PC-3 (cell line): ENCODE measurements at regions not wholly inside any gene's neighbourhood (a gene's known extent, or its start where the extent isn't known, plus 50 kb on each side); places are given as distances from the start of the nearest gene placed in this dataset.
"Not testable (repeated sequence)": the region's sequence is repeated elsewhere in the genome, so short reads cannot be mapped to it uniquely, and the experiment has no call there.

ENCODE experiments used
- ATAC-seq: fragments of 200-7000 bp; cut with Tn5 transposase; 2 replicates; pipeline ENCODE4 v1.9.1; 2020; ENCODE audit warnings: mild to moderate bottlenecking, moderate library complexity
- BruUV-seq: library from RNA; stranded (reverse); fragments of 400-500 nt; replicated peaks from 2 replicates; lab custom pipeline; 2021; lab: Mats Ljungman, UMichigan
- CTCF ChIA-PET: fragments of 300-600 bp; sonication (Branson Sonifier 250); formaldehyde crosslinking; loops from one replicate; lab custom pipeline; 2022; ENCODE audit warnings: antibody characterized with exemption; lab: Charles Lee
- POLR2A ChIA-PET: fragments of 300-600 bp; sonication (Branson Sonifier 250); formaldehyde crosslinking; loops from one replicate; lab custom pipeline; 2022; ENCODE audit warnings: antibody characterized with exemption; ENCODE audit not compliant: unreplicated experiment; lab: Charles Lee
- DNase-seq: peaks from one replicate; pipeline ENCODE4 v3.0.0-alpha.2; 2015
- H2AFZ ChIP-seq: fragments of 300-600 bp; sonication (generic); 2 replicates; pipeline ENCODE4 v1.6.0; 2016; ENCODE audit warnings: antibody characterized with exemption, low read length
- H3F3A ChIP-seq: fragments of 300-600 bp; sonication (generic); one replicate; pipeline ENCODE4 v1.6.0; 2017; ENCODE audit warnings: antibody characterized with exemption, low read length, control low read depth, mild to moderate bottlenecking; ENCODE audit not compliant: unreplicated experiment
- H3K27ac ChIP-seq: fragments of 300-600 bp; sonication (generic); 2 replicates; pipeline ENCODE4 v1.5.1; 2016; ENCODE audit warnings: mild to moderate bottlenecking, low read length
- H3K27me3 ChIP-seq: fragments of 300-600 bp; sonication (generic); 2 replicates; pipeline ENCODE4 v1.6.1; 2016; ENCODE audit warnings: low read length, mixed read lengths
- H3K36me3 ChIP-seq: fragments of 300-600 bp; sonication (generic); 2 replicates; pipeline ENCODE4 v1.6.1; 2016; ENCODE audit warnings: low read depth, mixed run types, low read length, mixed read lengths
- H3K4me1 ChIP-seq: fragments of 300-600 bp; sonication (generic); 2 replicates; pipeline ENCODE4 v1.5.1; 2016; ENCODE audit warnings: low read length; ENCODE audit not compliant: insufficient read depth
- H3K4me2 ChIP-seq: fragments of 300-600 bp; sonication (generic); 2 replicates; pipeline ENCODE4 v1.6.0; 2016; ENCODE audit warnings: low read length
- H3K4me3 ChIP-seq: fragments of 300-600 bp; sonication (generic); 2 replicates; pipeline ENCODE4 v1.5.1; 2016; ENCODE audit warnings: mild to moderate bottlenecking, low read length, mixed read lengths
- H3K79me2 ChIP-seq: fragments of 300-600 bp; sonication (generic); 2 replicates; pipeline ENCODE4 v1.6.1; 2017; ENCODE audit warnings: low read length, mixed read lengths
- H3K9ac ChIP-seq: fragments of 300-600 bp; sonication (generic); 2 replicates; pipeline ENCODE4 v1.6.0; 2016; ENCODE audit warnings: mild to moderate bottlenecking, low read length
- H3K9me2 ChIP-seq: fragments of 300-600 bp; sonication (generic); replicated peaks from 2 replicates; pipeline ENCODE4 v1.6.1; 2016; ENCODE audit warnings: mixed run types, low read length, mixed read lengths
- H3K9me3 ChIP-seq: fragments of 300-600 bp; sonication (generic); 2 replicates; pipeline ENCODE4 v1.6.1; 2016; ENCODE audit warnings: low read length, mixed read lengths
- H4K20me1 ChIP-seq: fragments of 300-600 bp; sonication (generic); 2 replicates; pipeline ENCODE4 v1.6.1; 2016; ENCODE audit warnings: low read length, mixed read lengths
- EZH2 ChIP-seq: fragments of 300-600 bp; sonication (generic); IDR thresholded peaks from one replicate; pipeline ENCODE4 v1.6.1; 2017; ENCODE audit warnings: antibody characterized with exemption, mild to moderate bottlenecking, low read length; ENCODE audit not compliant: unreplicated experiment
- EZH2phosphoT487 ChIP-seq: fragments of 300-600 bp; sonication (generic); IDR thresholded peaks from 2 replicates; pipeline ENCODE4 v1.6.1; 2018; ENCODE audit warnings: mild to moderate bottlenecking, antibody characterized with exemption, low read length, borderline replicate concordance
- intact Hi-C: fragments of 100-400 bp; cut with micrococcal nuclease; formaldehyde crosslinking; loops from 2 replicates; pipeline ENCODE4 v1.9.0; 2023
- TF ChIP-seq, protein P1 (sequence below): fragments of 300-600 bp; sonication (generic); conservative IDR thresholded peaks from 2 replicates; pipeline ENCODE4 v1.5.1; 2017; ENCODE audit warnings: antibody characterized with exemption, low read depth, mild to moderate bottlenecking, low read length

DNA sequence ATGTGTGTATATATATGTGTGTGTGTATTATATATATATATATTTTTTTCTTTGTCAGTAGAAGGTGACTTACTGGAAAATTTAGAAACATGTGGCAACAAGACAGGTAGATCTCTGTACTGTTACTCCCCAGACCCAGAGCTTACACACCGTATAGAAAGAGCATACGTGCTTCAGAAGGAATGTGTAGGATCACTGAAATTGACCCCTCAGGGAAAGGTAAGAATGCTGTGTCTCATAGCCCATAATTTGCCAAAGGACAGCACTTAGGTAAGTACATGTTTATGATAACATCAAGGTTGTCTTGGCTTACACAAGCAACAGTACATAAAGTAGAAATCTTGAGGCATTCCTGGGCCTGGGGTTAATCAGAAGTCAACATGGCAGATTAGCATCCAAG is 54.2 kb upstream of the PDE3B start:
- Histone ChIP-seq H3K4me1 (no peaks in the 10 kb centered on the region), H3K27ac (no peak overlapping the region), H3K79me2 (no peaks in the 10 kb centered on the region), H3K4me2 (no peak overlapping the region), H3K36me3 (no peaks in the 10 kb centered on the region), H3K9me3 (no peaks in the 10 kb centered on the region), H3K9ac (no peak overlapping the region), H3F3A (no peaks in the 10 kb centered on the region), H3K9me2 (no peaks in the 10 kb centered on the region), H3K4me3 (no peak overlapping the region), H2AFZ (no peak overlapping the region), H3K27me3 (peaks cover 16% of the 10 kb centered on the region), H4K20me1 (no peaks in the 10 kb centered on the region)
- ATAC-seq (no peak), DNase-seq (no peak)
- CTCF ChIA-PET, result no interaction called here
- POLR2A ChIA-PET, result no interaction called here
- TF ChIP-seq, protein P1, sequence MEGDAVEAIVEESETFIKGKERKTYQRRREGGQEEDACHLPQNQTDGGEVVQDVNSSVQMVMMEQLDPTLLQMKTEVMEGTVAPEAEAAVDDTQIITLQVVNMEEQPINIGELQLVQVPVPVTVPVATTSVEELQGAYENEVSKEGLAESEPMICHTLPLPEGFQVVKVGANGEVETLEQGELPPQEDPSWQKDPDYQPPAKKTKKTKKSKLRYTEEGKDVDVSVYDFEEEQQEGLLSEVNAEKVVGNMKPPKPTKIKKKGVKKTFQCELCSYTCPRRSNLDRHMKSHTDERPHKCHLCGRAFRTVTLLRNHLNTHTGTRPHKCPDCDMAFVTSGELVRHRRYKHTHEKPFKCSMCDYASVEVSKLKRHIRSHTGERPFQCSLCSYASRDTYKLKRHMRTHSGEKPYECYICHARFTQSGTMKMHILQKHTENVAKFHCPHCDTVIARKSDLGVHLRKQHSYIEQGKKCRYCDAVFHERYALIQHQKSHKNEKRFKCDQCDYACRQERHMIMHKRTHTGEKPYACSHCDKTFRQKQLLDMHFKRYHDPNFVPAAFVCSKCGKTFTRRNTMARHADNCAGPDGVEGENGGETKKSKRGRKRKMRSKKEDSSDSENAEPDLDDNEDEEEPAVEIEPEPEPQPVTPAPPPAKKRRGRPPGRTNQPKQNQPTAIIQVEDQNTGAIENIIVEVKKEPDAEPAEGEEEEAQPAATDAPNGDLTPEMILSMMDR, result no peak
- TF ChIP-seq EZH2 (no peak), EZH2phosphoT487 (no peak)
- intact Hi-C loops, result no loop called here
- BruUV-seq, result no TSS peak

DNA sequence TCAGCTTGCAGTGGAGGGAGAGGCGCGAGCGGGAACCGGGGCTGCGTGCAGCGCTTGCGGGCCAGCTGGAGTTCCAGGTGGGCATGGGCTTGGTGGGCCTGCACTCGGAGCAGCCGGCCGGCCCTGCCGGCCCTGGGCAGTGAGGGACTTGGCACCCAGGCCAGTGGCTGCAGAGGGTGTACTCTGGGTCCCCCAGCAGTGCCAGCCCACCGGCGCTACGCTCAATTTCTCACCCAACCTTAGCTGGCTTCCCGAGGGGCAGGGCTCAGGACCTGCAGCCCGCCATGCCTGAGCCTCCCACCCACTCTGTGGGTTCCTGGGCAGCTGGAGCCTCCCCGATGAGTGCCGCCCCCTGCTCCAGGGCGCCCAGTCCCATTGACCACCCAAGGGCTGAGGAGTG is 52.6 kb upstream of the PDE3B start:
- H3K27ac ChIP-seq, CTCF ChIA-PET, H3K9me2 ChIP-seq, H3K4me2 ChIP-seq, H3F3A ChIP-seq, DNase-seq, H3K4me3 ChIP-seq, H3K4me1 ChIP-seq, BruUV-seq, H2AFZ ChIP-seq, H4K20me1 ChIP-seq, H3K9me3 ChIP-seq, H3K79me2 ChIP-seq, intact Hi-C loops, POLR2A ChIA-PET, ATAC-seq, H3K9ac ChIP-seq, H3K36me3 ChIP-seq: not testable (repeated sequence)
- peaks cover 12% of the 10 kb centered on the region for H3K27me3 ChIP-seq

DNA sequence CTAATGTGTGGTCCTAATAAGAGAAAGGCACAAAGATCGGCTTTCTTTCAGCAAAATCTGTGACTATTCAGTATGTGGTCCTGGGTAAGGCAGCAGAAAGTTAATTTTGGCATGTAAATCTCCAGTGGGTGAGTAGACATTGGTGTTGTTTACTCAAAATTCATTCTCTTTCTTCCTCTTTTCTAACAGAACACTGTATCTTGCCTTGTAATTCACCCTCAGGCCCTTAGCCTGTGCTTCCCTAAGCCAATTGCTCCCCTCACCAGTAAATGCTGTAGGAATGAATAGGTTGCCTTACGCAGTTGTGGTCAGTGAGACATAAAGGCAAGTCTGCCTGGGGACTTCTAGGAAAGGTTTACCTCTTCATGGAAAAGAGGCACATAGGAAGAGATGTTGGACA is 49.9 kb upstream of the PDE3B start:
- TF ChIP-seq EZH2 (no peak), EZH2phosphoT487 (no peak)
- TF ChIP-seq, protein P1, result no peak
- no peak overlapping the region for H3K4me3 ChIP-seq
- ATAC-seq (no peak), DNase-seq (no peak)
- no peak overlapping the region for H3K9ac ChIP-seq
- no peaks in the 10 kb centered on the region for H3F3A ChIP-seq
- no peaks in the 10 kb centered on the region for H3K79me2 ChIP-seq
- intact Hi-C loops, result no loop called here
- H3K36me3 ChIP-seq, result no peaks in the 10 kb centered on the region
- no peaks in the 10 kb centered on the region for H3K9me2 ChIP-seq
- peaks cover 6% of the 10 kb centered on the region; the same call in 1 of the 2 replicates for H3K27me3 ChIP-seq
- H2AFZ ChIP-seq, result no peak overlapping the region
- ChIA-PET CTCF (no interaction called here), POLR2A (no interaction called here)
- no peaks in the 10 kb centered on the region for H4K20me1 ChIP-seq
- BruUV-seq, result no TSS peak
- H3K27ac ChIP-seq, result no peak overlapping the region
- no peaks in the 10 kb centered on the region for H3K9me3 ChIP-seq
- H3K4me1 ChIP-seq, result no peaks in the 10 kb centered on the region
- H3K4me2 ChIP-seq, result no peak overlapping the region
